ENCODE measurements at regions not wholly inside any gene's neighbourhood (a gene's known extent, or its start where the extent isn't known, plus 50 kb on each side); places are given as distances from the start of the nearest gene placed in this dataset.

DNA sequence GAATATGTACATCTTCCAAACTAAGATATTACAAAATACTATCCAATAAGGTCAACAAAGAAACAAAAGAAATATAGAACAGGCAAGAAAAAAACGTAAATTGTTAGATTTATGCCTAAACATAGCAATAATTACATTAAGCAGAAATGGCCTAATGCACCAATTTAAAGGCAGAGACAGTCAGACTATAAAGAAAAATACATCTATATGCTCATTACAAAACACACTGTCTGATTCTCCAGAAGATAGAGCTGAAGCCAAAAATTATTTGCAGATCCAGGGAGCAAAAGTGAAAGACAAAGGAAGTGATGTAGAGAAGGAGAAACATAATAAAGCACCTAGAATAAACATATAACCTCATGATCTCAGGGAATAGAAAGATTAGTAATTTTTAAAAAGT lies 246.9 kb downstream of the PAPSS1 start:
- H3K9me3 ChIP-seq (ENCODE audit: severe bottlenecking): no peaks in the 10 kb centered on the region
- no peaks in the 10 kb centered on the region for H3K36me3 ChIP-seq (ENCODE audit: low read depth)
- DNase-seq (ENCODE audit: low spot score): no peak
- H3K4me1 ChIP-seq (ENCODE audit: insufficient read depth, poor library complexity, severe bottlenecking): no peaks in the 10 kb centered on the region
- H3K27me3 ChIP-seq (ENCODE audit: insufficient read depth, poor library complexity, severe bottlenecking): no peaks in the 10 kb centered on the region
- no peak overlapping the region for H3K4me3 ChIP-seq (ENCODE audit: severe bottlenecking)
- no peak for ATAC-seq (ENCODE audit: low read depth)
- H3K27ac ChIP-seq (ENCODE audit: poor library complexity, severe bottlenecking): no peak overlapping the region
- TF ChIP-seq, protein P1, sequence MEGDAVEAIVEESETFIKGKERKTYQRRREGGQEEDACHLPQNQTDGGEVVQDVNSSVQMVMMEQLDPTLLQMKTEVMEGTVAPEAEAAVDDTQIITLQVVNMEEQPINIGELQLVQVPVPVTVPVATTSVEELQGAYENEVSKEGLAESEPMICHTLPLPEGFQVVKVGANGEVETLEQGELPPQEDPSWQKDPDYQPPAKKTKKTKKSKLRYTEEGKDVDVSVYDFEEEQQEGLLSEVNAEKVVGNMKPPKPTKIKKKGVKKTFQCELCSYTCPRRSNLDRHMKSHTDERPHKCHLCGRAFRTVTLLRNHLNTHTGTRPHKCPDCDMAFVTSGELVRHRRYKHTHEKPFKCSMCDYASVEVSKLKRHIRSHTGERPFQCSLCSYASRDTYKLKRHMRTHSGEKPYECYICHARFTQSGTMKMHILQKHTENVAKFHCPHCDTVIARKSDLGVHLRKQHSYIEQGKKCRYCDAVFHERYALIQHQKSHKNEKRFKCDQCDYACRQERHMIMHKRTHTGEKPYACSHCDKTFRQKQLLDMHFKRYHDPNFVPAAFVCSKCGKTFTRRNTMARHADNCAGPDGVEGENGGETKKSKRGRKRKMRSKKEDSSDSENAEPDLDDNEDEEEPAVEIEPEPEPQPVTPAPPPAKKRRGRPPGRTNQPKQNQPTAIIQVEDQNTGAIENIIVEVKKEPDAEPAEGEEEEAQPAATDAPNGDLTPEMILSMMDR (IDR thresholded peaks at IDR 0.05; ENCODE audit: poor library complexity, severe bottlenecking): no peak

- Histone ChIP-seq H3K9me3 (ENCODE audit: severe bottlenecking) (no peaks in the 10 kb centered on the region), H3K27ac (ENCODE audit: poor library complexity, severe bottlenecking) (no peak overlapping the region), H3K27me3 (ENCODE audit: insufficient read depth, poor library complexity, severe bottlenecking) (no peaks in the 10 kb centered on the region), H3K4me1 (ENCODE audit: insufficient read depth, poor library complexity, severe bottlenecking) (no peaks in the 10 kb centered on the region), H3K36me3 (ENCODE audit: low read depth) (no peaks in the 10 kb centered on the region), H3K4me3 (ENCODE audit: severe bottlenecking) (no peak overlapping the region)
- DNase-seq (ENCODE audit: low spot score): no peak
- ATAC-seq (ENCODE audit: low read depth): no peak
- TF ChIP-seq, protein P1 (IDR thresholded peaks at IDR 0.05; ENCODE audit: poor library complexity, severe bottlenecking): no peak
These were observed 247.6 kb downstream of the PAPSS1 start for GRCh38 chr4:107472265-107472948.

DNA sequence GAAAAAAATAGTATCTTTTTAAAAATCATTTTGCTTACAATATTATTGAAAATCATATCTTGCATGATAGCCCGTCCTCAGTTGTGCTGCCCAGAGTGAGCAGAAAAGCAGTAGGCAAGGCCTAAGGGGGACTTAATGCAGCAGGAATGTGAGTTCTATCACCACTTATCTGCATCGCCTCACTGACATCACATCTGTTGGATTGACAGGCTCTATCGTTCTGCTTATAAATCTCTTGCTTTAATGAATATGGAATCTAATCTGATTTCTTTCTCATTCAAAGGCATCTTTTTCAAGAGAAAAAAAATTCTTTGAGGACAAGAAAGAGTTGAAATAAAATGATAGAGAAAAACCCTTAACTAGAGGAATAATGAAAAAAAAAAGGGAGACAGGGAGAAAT lies 249.9 kb downstream of the PAPSS1 start:
- Histone ChIP-seq H3K27ac (ENCODE audit: poor library complexity, severe bottlenecking) (no peak overlapping the region), H3K4me1 (ENCODE audit: insufficient read depth, poor library complexity, severe bottlenecking) (no peaks in the 10 kb centered on the region), H3K4me3 (ENCODE audit: severe bottlenecking) (no peak overlapping the region), H3K27me3 (ENCODE audit: insufficient read depth, poor library complexity, severe bottlenecking) (no peaks in the 10 kb centered on the region), H3K9me3 (ENCODE audit: severe bottlenecking) (no peaks in the 10 kb centered on the region), H3K36me3 (ENCODE audit: low read depth) (no peaks in the 10 kb centered on the region)
- ATAC-seq (ENCODE audit: low read depth) (no peak), DNase-seq (ENCODE audit: low spot score) (no peak)
- TF ChIP-seq, protein P1 (IDR thresholded peaks at IDR 0.05; ENCODE audit: poor library complexity, severe bottlenecking): no peak

GRCh38 chr4:107468812-107469211 lies 251.2 kb downstream of the PAPSS1 start:
- Histone ChIP-seq H3K4me3 (ENCODE audit: severe bottlenecking) (no peak overlapping the region), H3K4me1 (ENCODE audit: insufficient read depth, poor library complexity, severe bottlenecking) (no peaks in the 10 kb centered on the region), H3K27me3 (ENCODE audit: insufficient read depth, poor library complexity, severe bottlenecking) (no peaks in the 10 kb centered on the region), H3K9me3 (ENCODE audit: severe bottlenecking) (no peaks in the 10 kb centered on the region), H3K36me3 (ENCODE audit: low read depth) (no peaks in the 10 kb centered on the region), H3K27ac (ENCODE audit: poor library complexity, severe bottlenecking) (no peak overlapping the region)
- DNase-seq (ENCODE audit: low spot score) (no peak), ATAC-seq (ENCODE audit: low read depth) (no peak)
- TF ChIP-seq, protein P1 (IDR thresholded peaks at IDR 0.05; ENCODE audit: poor library complexity, severe bottlenecking): no peak

GRCh38 chr4:107468156-107468555 lies 251.9 kb downstream of the PAPSS1 start:
- no peaks in the 10 kb centered on the region for H3K27me3 ChIP-seq (ENCODE audit: insufficient read depth, poor library complexity, severe bottlenecking)
- H3K36me3 ChIP-seq (ENCODE audit: low read depth): no peaks in the 10 kb centered on the region
- ATAC-seq (ENCODE audit: low read depth): no peak
- TF ChIP-seq, protein P1 (IDR thresholded peaks at IDR 0.05; ENCODE audit: poor library complexity, severe bottlenecking): no peak
- no peaks in the 10 kb centered on the region for H3K4me1 ChIP-seq (ENCODE audit: insufficient read depth, poor library complexity, severe bottlenecking)
- DNase-seq (ENCODE audit: low spot score): no peak
- H3K4me3 ChIP-seq (ENCODE audit: severe bottlenecking): no peak overlapping the region
- no peak overlapping the region for H3K27ac ChIP-seq (ENCODE audit: poor library complexity, severe bottlenecking)
- H3K9me3 ChIP-seq (ENCODE audit: severe bottlenecking): no peaks in the 10 kb centered on the region

Measured in RWPE2 (cell line).